WTC11 (cell line): ENCODE measurements at regions not wholly inside any gene's neighbourhood (a gene's known extent, or its start where the extent isn't known, plus 50 kb on each side); places are given as distances from the start of the nearest gene placed in this dataset.
A peak's percentile ranks its signal among the peaks of the same experiment; 100 is the strongest.

Source experiments
- ATAC-seq: fragments of 200-7000 bp; cut with Tn5 transposase; 2 replicates; pipeline ENCODE4 v1.10.0; 2021; ENCODE audit warnings: mild to moderate bottlenecking, moderate library complexity
- CTCF ChIA-PET: fragments of 300-600 bp; sonication (Branson Sonifier 250); formaldehyde crosslinking; loops from one replicate; lab custom pipeline; 2021; ENCODE audit warnings: antibody characterized with exemption; lab: Charles Lee
- POLR2A ChIA-PET: fragments of 350-600 bp; sonication (Branson Sonifier 250); formaldehyde crosslinking; loops from one replicate; lab custom pipeline; 2021; ENCODE audit warnings: antibody characterized with exemption; lab: Charles Lee
- DNase-seq: peaks from one replicate; pipeline ENCODE4 v3.0.0; 2021; ENCODE audit warnings: low spot score
- H3K27ac Mint-ChIP-seq: 2 replicates; pipeline ENCODE4 v1.8.0; 2021; ENCODE audit warnings: mixed read lengths
- H3K27me3 Mint-ChIP-seq: 2 replicates; pipeline ENCODE4 v1.8.0; 2021; ENCODE audit warnings: low read depth, mild to moderate bottlenecking, moderate library complexity, mixed read lengths
- H3K36me3 Mint-ChIP-seq: 2 replicates; pipeline ENCODE4 v1.8.0; 2021; ENCODE audit warnings: mixed read lengths
- H3K4me1 Mint-ChIP-seq: 2 replicates; pipeline ENCODE4 v1.8.0; 2022; ENCODE audit warnings: mixed read lengths
- H3K4me3 Mint-ChIP-seq: 2 replicates; pipeline ENCODE4 v1.8.0; 2021; ENCODE audit warnings: mild to moderate bottlenecking, moderate library complexity, mixed read lengths
- H3K9me3 Mint-ChIP-seq: 2 replicates; pipeline ENCODE4 v1.8.0; 2021; ENCODE audit warnings: mixed read lengths
- CREB1 ChIP-seq: sonication (generic); formaldehyde crosslinking; IDR thresholded peaks from 2 replicates; pipeline ENCODE4 v1.8.0; 2023; ENCODE audit warnings: mild to moderate bottlenecking, missing genetic modification reagents
- ETV6 ChIP-seq: sonication (generic); formaldehyde crosslinking; IDR thresholded peaks from 2 replicates; pipeline ENCODE4 v1.8.1; 2022; ENCODE audit warnings: mild to moderate bottlenecking, missing genetic modification reagents
- HMGA2 ChIP-seq: fragments of 250-450 bp; sonication (Bioruptor Pico); IDR thresholded peaks from 2 replicates; pipeline ENCODE4 v1.4.0; 2021; ENCODE audit warnings: mild to moderate bottlenecking, moderate library complexity
- JAZF1 ChIP-seq: fragments of 250-450 bp; sonication (Bioruptor Pico); IDR thresholded peaks from 2 replicates; pipeline ENCODE4 v1.9.0; 2021; ENCODE audit warnings: moderate library complexity, mild to moderate bottlenecking, inconsistent platforms
- MYBL2 ChIP-seq: sonication (generic); formaldehyde crosslinking; IDR thresholded peaks from 2 replicates; pipeline ENCODE4 v1.8.1; 2023; ENCODE audit warnings: mild to moderate bottlenecking, moderate library complexity, missing genetic modification reagents
- NFE2L1 ChIP-seq: sonication (generic); formaldehyde crosslinking; IDR thresholded peaks from 2 replicates; pipeline ENCODE4 v1.8.1; 2023; ENCODE audit warnings: missing genetic modification reagents
- NFYB ChIP-seq: sonication (generic); formaldehyde crosslinking; conservative IDR thresholded peaks from 2 replicates; pipeline ENCODE4 v1.8.0; 2022; ENCODE audit warnings: low read depth, missing genetic modification reagents
- OVOL2 ChIP-seq: fragments of 250-450 bp; sonication (Bioruptor Pico); IDR thresholded peaks from 2 replicates; pipeline ENCODE4 v1.9.0; 2021; ENCODE audit warnings: mild to moderate bottlenecking, borderline replicate concordance
- RELA ChIP-seq: sonication (generic); formaldehyde crosslinking; IDR thresholded peaks from 2 replicates; pipeline ENCODE4 v1.8.1; 2022; ENCODE audit warnings: missing genetic modification reagents, mild to moderate bottlenecking, borderline replicate concordance
- SP1 ChIP-seq: sonication (generic); formaldehyde crosslinking; conservative IDR thresholded peaks from 2 replicates; pipeline ENCODE4 v1.8.1; 2022; ENCODE audit warnings: missing genetic modification reagents
- ZNF317 ChIP-seq: sonication (generic); formaldehyde crosslinking; IDR thresholded peaks from 2 replicates; pipeline ENCODE4 v1.8.1; 2023; ENCODE audit warnings: low read depth, mild to moderate bottlenecking, moderate library complexity, missing genetic modification reagents, borderline replicate concordance
- ZNF396 ChIP-seq: fragments of 250-450 bp; sonication (Bioruptor Pico); IDR thresholded peaks from 2 replicates; pipeline ENCODE4 v1.8.0; 2021; ENCODE audit warnings: mild to moderate bottlenecking, moderate library complexity, borderline replicate concordance
- ZNF416 ChIP-seq: fragments of 250-450 bp; sonication (Bioruptor Pico); IDR thresholded peaks from 2 replicates; pipeline ENCODE4 v1.9.0; 2021; ENCODE audit warnings: mild to moderate bottlenecking, inconsistent platforms
- TF ChIP-seq, protein P1 (sequence below): fragments of 250-450 bp; sonication (Bioruptor Pico); IDR thresholded peaks from 2 replicates; pipeline ENCODE4 v2.1.2; 2022; ENCODE audit warnings: mild to moderate bottlenecking, moderate library complexity
- TF ChIP-seq, protein P2 (sequence below): fragments of 250-450 bp; sonication (Bioruptor Pico); IDR thresholded peaks from 2 replicates; pipeline ENCODE4 v1.9.0; 2021; ENCODE audit warnings: mild to moderate bottlenecking, borderline replicate concordance
- TF ChIP-seq, protein P3 (sequence below): sonication (generic); formaldehyde crosslinking; IDR thresholded peaks from 2 replicates; pipeline ENCODE4 v1.8.1; 2022; ENCODE audit warnings: mild to moderate bottlenecking, missing genetic modification reagents, moderate library complexity, borderline replicate concordance
- TF ChIP-seq, protein P4 (sequence below): sonication (generic); formaldehyde crosslinking; IDR thresholded peaks from 2 replicates; pipeline ENCODE4 v1.8.1; 2022; ENCODE audit warnings: missing genetic modification reagents, borderline replicate concordance
- TF ChIP-seq, protein P5 (sequence below): fragments of 200-600 bp; IDR thresholded peaks from 2 replicates; pipeline ENCODE4 v1.8.0; 2022; ENCODE audit warnings: antibody characterized with exemption

DNA sequence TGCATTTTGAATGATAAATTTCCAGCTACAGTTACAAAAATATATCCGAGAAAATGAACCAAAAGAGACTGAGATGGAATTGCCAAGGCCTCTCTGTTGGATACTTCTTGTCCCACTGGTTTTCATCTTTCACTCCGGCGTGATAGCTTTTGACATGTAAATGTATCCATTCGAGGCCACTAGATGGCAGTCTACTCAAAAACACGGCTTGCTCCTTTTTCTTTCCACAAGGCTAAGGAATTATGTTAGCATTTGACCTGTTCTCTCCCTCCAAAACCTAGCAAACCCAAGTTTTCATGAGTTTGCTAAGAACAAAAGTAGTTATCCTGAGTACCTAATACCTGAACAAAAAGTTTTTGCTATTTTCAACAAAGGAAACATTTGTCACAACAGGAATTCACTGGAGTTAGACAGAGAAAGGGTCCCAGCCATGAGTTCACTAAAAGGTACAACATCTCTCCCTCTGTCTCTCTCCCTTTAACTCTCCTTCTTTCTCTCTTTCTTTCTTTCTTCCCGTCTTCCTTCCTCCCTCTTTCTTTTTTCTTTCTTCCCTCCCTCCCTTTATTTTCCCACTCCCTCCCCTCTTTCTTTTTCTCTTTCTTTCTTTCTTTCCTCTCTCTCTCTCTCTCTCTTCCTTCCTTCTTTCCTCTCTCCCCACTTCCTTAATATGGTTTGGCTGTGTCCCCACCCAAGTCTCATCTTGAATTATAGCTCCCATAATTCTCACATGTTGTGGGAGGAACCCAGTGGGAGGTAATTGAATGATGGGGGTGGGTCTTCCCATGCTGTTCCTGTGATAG is 207.9 kb upstream of the MYO3A start:
- CTCF ChIA-PET: interaction anchor here (0.6 to 1.4 kb wide), 13 partner anchors 18 to 564 kb away, joined by 3 to 8 read pairs (median 3); no protein-coding TSS in a partner anchor

DNA sequence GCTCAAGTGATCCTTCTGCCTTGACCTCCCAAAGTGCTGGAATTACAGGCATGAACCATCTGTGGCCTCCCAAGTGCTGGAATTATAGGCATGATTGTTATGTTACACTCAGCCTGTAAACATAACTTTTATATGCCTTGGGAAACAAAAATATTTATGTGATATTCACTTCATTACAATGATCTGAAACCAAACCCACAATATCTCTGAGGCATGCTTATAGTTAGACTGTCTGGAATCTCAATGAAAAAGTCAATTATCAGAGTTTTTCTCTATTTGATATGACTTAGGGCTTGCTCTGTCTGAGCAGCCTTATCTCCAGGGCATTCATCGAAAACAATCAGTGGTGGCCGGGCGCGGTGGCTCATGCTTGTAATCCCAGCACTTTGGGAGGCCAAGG is 195.3 kb upstream of the MYO3A start:
- ChIA-PET CTCF (interaction anchor here (1.2 kb wide), 1 partner anchor 37 kb away, joined by 3 read pairs; no protein-coding TSS in a partner anchor), POLR2A (no interaction called here)
- H3K27me3 Mint-ChIP-seq: no peaks in the 10 kb centered on the region
- no peak for DNase-seq
- H3K9me3 Mint-ChIP-seq: peaks cover 13% of the 10 kb centered on the region
- no peak for ATAC-seq
- H3K27ac Mint-ChIP-seq: no peak overlapping the region
- no peaks in the 10 kb centered on the region for H3K36me3 Mint-ChIP-seq
- no peaks in the 10 kb centered on the region for H3K4me1 Mint-ChIP-seq
- no peak overlapping the region for H3K4me3 Mint-ChIP-seq
- TF ChIP-seq SP1 (CRISPR knock-in tag) (no peak), NFYB (CRISPR knock-in tag) (no peak), CREB1 (CRISPR knock-in tag) (no peak), ZNF416 (CRISPR knock-in tag) (no peak), ZNF396 (no peak), HMGA2 (CRISPR knock-in tag) (no peak), JAZF1 (CRISPR knock-in tag) (no peak), RELA (CRISPR knock-in tag) (no peak), MYBL2 (no peak), ETV6 (CRISPR knock-in tag) (no peak)
- TF ChIP-seq, protein P1, sequence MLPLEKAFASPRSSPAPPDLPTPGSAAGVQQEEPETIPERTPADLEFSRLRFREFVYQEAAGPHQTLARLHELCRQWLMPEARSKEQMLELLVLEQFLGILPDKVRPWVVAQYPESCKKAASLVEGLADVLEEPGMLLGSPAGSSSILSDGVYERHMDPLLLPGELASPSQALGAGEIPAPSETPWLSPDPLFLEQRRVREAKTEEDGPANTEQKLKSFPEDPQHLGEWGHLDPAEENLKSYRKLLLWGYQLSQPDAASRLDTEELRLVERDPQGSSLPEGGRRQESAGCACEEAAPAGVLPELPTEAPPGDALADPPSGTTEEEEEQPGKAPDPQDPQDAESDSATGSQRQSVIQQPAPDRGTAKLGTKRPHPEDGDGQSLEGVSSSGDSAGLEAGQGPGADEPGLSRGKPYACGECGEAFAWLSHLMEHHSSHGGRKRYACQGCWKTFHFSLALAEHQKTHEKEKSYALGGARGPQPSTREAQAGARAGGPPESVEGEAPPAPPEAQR (CRISPR knock-in tag): no peak
- TF ChIP-seq, protein P2, sequence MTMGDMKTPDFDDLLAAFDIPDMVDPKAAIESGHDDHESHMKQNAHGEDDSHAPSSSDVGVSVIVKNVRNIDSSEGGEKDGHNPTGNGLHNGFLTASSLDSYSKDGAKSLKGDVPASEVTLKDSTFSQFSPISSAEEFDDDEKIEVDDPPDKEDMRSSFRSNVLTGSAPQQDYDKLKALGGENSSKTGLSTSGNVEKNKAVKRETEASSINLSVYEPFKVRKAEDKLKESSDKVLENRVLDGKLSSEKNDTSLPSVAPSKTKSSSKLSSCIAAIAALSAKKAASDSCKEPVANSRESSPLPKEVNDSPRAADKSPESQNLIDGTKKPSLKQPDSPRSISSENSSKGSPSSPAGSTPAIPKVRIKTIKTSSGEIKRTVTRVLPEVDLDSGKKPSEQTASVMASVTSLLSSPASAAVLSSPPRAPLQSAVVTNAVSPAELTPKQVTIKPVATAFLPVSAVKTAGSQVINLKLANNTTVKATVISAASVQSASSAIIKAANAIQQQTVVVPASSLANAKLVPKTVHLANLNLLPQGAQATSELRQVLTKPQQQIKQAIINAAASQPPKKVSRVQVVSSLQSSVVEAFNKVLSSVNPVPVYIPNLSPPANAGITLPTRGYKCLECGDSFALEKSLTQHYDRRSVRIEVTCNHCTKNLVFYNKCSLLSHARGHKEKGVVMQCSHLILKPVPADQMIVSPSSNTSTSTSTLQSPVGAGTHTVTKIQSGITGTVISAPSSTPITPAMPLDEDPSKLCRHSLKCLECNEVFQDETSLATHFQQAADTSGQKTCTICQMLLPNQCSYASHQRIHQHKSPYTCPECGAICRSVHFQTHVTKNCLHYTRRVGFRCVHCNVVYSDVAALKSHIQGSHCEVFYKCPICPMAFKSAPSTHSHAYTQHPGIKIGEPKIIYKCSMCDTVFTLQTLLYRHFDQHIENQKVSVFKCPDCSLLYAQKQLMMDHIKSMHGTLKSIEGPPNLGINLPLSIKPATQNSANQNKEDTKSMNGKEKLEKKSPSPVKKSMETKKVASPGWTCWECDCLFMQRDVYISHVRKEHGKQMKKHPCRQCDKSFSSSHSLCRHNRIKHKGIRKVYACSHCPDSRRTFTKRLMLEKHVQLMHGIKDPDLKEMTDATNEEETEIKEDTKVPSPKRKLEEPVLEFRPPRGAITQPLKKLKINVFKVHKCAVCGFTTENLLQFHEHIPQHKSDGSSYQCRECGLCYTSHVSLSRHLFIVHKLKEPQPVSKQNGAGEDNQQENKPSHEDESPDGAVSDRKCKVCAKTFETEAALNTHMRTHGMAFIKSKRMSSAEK (CRISPR knock-in tag): no peak
- TF ChIP-seq, protein P3, sequence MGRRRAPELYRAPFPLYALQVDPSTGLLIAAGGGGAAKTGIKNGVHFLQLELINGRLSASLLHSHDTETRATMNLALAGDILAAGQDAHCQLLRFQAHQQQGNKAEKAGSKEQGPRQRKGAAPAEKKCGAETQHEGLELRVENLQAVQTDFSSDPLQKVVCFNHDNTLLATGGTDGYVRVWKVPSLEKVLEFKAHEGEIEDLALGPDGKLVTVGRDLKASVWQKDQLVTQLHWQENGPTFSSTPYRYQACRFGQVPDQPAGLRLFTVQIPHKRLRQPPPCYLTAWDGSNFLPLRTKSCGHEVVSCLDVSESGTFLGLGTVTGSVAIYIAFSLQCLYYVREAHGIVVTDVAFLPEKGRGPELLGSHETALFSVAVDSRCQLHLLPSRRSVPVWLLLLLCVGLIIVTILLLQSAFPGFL (CRISPR knock-in tag): no peak

More for the DNA sequence above, 207.9 kb upstream of the MYO3A start:
- DNase-seq (peak; percentile 20), ATAC-seq (peak; percentile 83)
- TF ChIP-seq, protein P4, sequence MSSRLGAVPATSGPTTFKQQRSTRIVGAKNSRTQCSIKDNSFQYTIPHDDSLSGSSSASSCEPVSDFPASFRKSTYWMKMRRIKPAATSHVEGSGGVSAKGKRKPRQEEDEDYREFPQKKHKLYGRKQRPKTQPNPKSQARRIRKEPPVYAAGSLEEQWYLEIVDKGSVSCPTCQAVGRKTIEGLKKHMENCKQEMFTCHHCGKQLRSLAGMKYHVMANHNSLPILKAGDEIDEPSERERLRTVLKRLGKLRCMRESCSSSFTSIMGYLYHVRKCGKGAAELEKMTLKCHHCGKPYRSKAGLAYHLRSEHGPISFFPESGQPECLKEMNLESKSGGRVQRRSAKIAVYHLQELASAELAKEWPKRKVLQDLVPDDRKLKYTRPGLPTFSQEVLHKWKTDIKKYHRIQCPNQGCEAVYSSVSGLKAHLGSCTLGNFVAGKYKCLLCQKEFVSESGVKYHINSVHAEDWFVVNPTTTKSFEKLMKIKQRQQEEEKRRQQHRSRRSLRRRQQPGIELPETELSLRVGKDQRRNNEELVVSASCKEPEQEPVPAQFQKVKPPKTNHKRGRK (CRISPR knock-in tag): peak; percentile 90
- TF ChIP-seq NFE2L1: no peak
- TF ChIP-seq, protein P1 (CRISPR knock-in tag): no peak
- no peak for TF ChIP-seq ZNF317
- no peak for TF ChIP-seq OVOL2
- TF ChIP-seq, protein P5, sequence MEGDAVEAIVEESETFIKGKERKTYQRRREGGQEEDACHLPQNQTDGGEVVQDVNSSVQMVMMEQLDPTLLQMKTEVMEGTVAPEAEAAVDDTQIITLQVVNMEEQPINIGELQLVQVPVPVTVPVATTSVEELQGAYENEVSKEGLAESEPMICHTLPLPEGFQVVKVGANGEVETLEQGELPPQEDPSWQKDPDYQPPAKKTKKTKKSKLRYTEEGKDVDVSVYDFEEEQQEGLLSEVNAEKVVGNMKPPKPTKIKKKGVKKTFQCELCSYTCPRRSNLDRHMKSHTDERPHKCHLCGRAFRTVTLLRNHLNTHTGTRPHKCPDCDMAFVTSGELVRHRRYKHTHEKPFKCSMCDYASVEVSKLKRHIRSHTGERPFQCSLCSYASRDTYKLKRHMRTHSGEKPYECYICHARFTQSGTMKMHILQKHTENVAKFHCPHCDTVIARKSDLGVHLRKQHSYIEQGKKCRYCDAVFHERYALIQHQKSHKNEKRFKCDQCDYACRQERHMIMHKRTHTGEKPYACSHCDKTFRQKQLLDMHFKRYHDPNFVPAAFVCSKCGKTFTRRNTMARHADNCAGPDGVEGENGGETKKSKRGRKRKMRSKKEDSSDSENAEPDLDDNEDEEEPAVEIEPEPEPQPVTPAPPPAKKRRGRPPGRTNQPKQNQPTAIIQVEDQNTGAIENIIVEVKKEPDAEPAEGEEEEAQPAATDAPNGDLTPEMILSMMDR: peak; percentile 50
- H3K27ac Mint-ChIP-seq: no peak overlapping the region
- H3K4me3 Mint-ChIP-seq: no peak overlapping the region
- H3K27me3 Mint-ChIP-seq: peaks cover 2% of the 10 kb centered on the region; the same call in 1 of the 2 replicates
- POLR2A ChIA-PET: no interaction called here
- peaks cover 7% of the 10 kb centered on the region; the same call in 1 of the 2 replicates for H3K9me3 Mint-ChIP-seq
- H3K36me3 Mint-ChIP-seq: no peaks in the 10 kb centered on the region; the same call in 1 of the 2 replicates
- peaks cover 30% of the 10 kb centered on the region for H3K4me1 Mint-ChIP-seq
